ENCODE measurements at regions not wholly inside any gene's neighbourhood (a gene's known extent, or its start where the extent isn't known, plus 50 kb on each side); places are given as distances from the start of the nearest gene placed in this dataset.

- H3K9me3 ChIP-seq (ENCODE audit: insufficient read depth, low read length), result no peaks in the 10 kb centered on the region
- no peaks in the 10 kb centered on the region for H3K9me2 ChIP-seq (replicated peaks; ENCODE audit: insufficient read depth, low read length)
- H3K79me2 ChIP-seq (ENCODE audit: insufficient read depth, low read length), result no peaks in the 10 kb centered on the region
- no peak overlapping the region for H3K27ac ChIP-seq (ENCODE audit: low read depth, low read length)
- no peak overlapping the region for H2AFZ ChIP-seq (ENCODE audit: low read depth, low read length, severe bottlenecking)
- H3K27me3 ChIP-seq (ENCODE audit: low read length), result no peaks in the 10 kb centered on the region
- no peaks in the 10 kb centered on the region for H3K36me3 ChIP-seq (ENCODE audit: low read length)
- no peak overlapping the region for H3K4me2 ChIP-seq (ENCODE audit: low read depth, low read length, poor library complexity, severe bottlenecking)
- no peaks in the 10 kb centered on the region for H3F3A ChIP-seq (ENCODE audit: insufficient read depth)
- TF ChIP-seq EZH2phosphoT487 (conservative IDR thresholded peaks at IDR 0.05; ENCODE audit: low read length) (no peak), CTCF (IDR thresholded peaks at IDR 0.05; ENCODE audit: insufficient read depth, low read length, poor library complexity, severe bottlenecking) (no peak)
- no peak overlapping the region for H3K4me3 ChIP-seq (ENCODE audit: insufficient read depth, low read length, poor library complexity, severe bottlenecking)
- H3K9ac ChIP-seq (ENCODE audit: low read length), result no peak overlapping the region
- H4K20me1 ChIP-seq (ENCODE audit: low read depth, low read length), result no peaks in the 10 kb centered on the region
Measured at GRCh38 chr2:4416431-4416830, 713.1 kb downstream of the DCDC2C start.

DNA sequence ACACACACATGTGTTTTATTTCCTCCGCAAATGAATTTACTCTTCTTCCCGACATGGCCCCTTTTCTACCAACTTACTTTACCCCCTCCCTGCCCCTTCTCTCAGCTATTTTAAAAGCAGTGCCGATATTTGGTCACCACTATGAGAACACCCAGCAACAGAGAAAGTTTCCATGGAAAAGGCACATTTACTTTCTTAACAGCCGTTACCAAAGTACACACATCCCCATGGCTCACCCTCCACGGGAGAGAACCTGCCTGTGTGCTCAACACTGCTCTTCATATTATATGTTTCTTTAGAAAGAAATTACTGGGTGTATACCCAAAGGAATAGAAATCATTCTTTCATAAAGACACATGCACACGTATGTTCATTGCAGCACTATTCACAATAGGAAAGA, 714.4 kb downstream of the DCDC2C start:
- Histone ChIP-seq H4K20me1 (ENCODE audit: low read depth, low read length) (no peaks in the 10 kb centered on the region), H3K36me3 (ENCODE audit: low read length) (no peaks in the 10 kb centered on the region), H2AFZ (ENCODE audit: low read depth, low read length, severe bottlenecking) (no peak overlapping the region), H3K4me3 (ENCODE audit: insufficient read depth, low read length, poor library complexity, severe bottlenecking) (no peak overlapping the region), H3K9me2 (replicated peaks; ENCODE audit: insufficient read depth, low read length) (no peaks in the 10 kb centered on the region), H3K9ac (ENCODE audit: low read length) (no peak overlapping the region), H3K9me3 (ENCODE audit: insufficient read depth, low read length) (no peaks in the 10 kb centered on the region), H3K4me2 (ENCODE audit: low read depth, low read length, poor library complexity, severe bottlenecking) (no peak overlapping the region), H3F3A (ENCODE audit: insufficient read depth) (no peaks in the 10 kb centered on the region), H3K27ac (ENCODE audit: low read depth, low read length) (no peak overlapping the region), H3K79me2 (ENCODE audit: insufficient read depth, low read length) (no peaks in the 10 kb centered on the region), H3K27me3 (ENCODE audit: low read length) (no peaks in the 10 kb centered on the region)
- TF ChIP-seq EZH2phosphoT487 (conservative IDR thresholded peaks at IDR 0.05; ENCODE audit: low read length) (no peak), CTCF (IDR thresholded peaks at IDR 0.05; ENCODE audit: insufficient read depth, low read length, poor library complexity, severe bottlenecking) (no peak)

GRCh38 chr2:4420032-4420431, 716.7 kb downstream of the DCDC2C start:
- Histone ChIP-seq H3K36me3 (ENCODE audit: low read length) (no peaks in the 10 kb centered on the region), H3F3A (ENCODE audit: insufficient read depth) (no peaks in the 10 kb centered on the region), H3K9ac (ENCODE audit: low read length) (no peak overlapping the region), H3K4me3 (ENCODE audit: insufficient read depth, low read length, poor library complexity, severe bottlenecking) (no peak overlapping the region), H3K4me2 (ENCODE audit: low read depth, low read length, poor library complexity, severe bottlenecking) (no peak overlapping the region), H3K27me3 (ENCODE audit: low read length) (no peaks in the 10 kb centered on the region), H3K27ac (ENCODE audit: low read depth, low read length) (no peak overlapping the region), H4K20me1 (ENCODE audit: low read depth, low read length) (no peaks in the 10 kb centered on the region), H2AFZ (ENCODE audit: low read depth, low read length, severe bottlenecking) (no peak overlapping the region), H3K9me2 (replicated peaks; ENCODE audit: insufficient read depth, low read length) (no peaks in the 10 kb centered on the region), H3K79me2 (ENCODE audit: insufficient read depth, low read length) (no peaks in the 10 kb centered on the region), H3K9me3 (ENCODE audit: insufficient read depth, low read length) (no peaks in the 10 kb centered on the region)
- TF ChIP-seq CTCF (IDR thresholded peaks at IDR 0.05; ENCODE audit: insufficient read depth, low read length, poor library complexity, severe bottlenecking) (no peak), EZH2phosphoT487 (conservative IDR thresholded peaks at IDR 0.05; ENCODE audit: low read length) (no peak)

- Histone ChIP-seq H3K9me3 (ENCODE audit: insufficient read depth, low read length) (no peaks in the 10 kb centered on the region), H3K27ac (ENCODE audit: low read depth, low read length) (no peak overlapping the region), H3K4me2 (ENCODE audit: low read depth, low read length, poor library complexity, severe bottlenecking) (no peak overlapping the region), H2AFZ (ENCODE audit: low read depth, low read length, severe bottlenecking) (no peak overlapping the region), H3K36me3 (ENCODE audit: low read length) (no peaks in the 10 kb centered on the region), H3K9me2 (replicated peaks; ENCODE audit: insufficient read depth, low read length) (no peaks in the 10 kb centered on the region), H3F3A (ENCODE audit: insufficient read depth) (no peaks in the 10 kb centered on the region), H3K9ac (ENCODE audit: low read length) (no peak overlapping the region), H3K79me2 (ENCODE audit: insufficient read depth, low read length) (no peaks in the 10 kb centered on the region), H3K4me3 (ENCODE audit: insufficient read depth, low read length, poor library complexity, severe bottlenecking) (no peak overlapping the region), H3K27me3 (ENCODE audit: low read length) (no peaks in the 10 kb centered on the region), H4K20me1 (ENCODE audit: low read depth, low read length) (no peaks in the 10 kb centered on the region)
- TF ChIP-seq EZH2phosphoT487 (conservative IDR thresholded peaks at IDR 0.05; ENCODE audit: low read length) (no peak), CTCF (IDR thresholded peaks at IDR 0.05; ENCODE audit: insufficient read depth, low read length, poor library complexity, severe bottlenecking) (no peak)
Measured at GRCh38 chr2:4424153-4424552, 720.8 kb downstream of the DCDC2C start.
